NOMO-1 treated with DMSO at 0.1 percent for 48 hours (cell line): ENCODE measurements at regions not wholly inside any gene's neighbourhood (a gene's known extent, or its start where the extent isn't known, plus 50 kb on each side); places are given as distances from the start of the nearest gene placed in this dataset.

Experiments used
- DNase-seq: peaks from one replicate; lab custom pipeline; 2025; ENCODE audit not compliant: unreplicated experiment; lab: John Stamatoyannopoulos, UW

DNA sequence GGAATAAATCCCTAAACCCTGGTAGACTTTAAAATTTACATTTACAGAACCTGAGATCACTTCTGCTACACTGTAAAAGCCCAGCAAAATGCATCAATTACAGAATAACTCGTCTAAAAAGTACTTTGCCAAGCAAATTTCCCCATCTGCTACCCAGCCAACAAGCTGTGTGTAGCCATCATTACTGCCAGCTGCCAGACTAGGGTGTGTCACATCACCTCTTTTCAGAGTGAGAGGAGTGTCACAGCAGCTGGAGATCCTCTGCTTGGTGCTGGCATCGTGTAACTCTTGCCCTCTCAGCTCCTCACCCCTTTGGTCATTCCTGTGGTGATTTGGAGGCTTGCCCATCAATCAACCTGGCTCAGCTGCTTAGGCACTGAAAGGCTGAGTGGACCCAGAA lies 340.4 kb upstream of the MMADHC start:
- no peak for DNase-seq

DNA sequence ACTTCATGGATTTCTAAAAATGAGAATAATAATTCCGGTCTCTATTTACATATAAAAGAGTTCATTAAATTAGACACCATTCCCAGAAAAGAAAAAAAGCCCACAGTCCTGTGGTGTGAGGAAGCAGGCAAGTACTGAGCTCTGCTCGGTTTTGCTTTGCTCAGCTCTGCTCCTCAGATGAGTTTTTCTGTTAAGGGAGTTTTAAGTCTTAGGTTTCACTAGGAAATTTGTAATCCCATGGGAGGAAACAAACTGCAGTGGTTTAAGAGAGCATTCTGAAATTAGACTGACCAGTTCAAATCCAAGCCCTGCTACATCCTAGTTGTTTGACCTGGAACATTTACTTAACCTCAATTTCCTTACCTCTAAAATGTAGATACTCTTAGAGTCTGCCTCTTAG lies 338.6 kb upstream of the MMADHC start:
- DNase-seq: no peak

DNA sequence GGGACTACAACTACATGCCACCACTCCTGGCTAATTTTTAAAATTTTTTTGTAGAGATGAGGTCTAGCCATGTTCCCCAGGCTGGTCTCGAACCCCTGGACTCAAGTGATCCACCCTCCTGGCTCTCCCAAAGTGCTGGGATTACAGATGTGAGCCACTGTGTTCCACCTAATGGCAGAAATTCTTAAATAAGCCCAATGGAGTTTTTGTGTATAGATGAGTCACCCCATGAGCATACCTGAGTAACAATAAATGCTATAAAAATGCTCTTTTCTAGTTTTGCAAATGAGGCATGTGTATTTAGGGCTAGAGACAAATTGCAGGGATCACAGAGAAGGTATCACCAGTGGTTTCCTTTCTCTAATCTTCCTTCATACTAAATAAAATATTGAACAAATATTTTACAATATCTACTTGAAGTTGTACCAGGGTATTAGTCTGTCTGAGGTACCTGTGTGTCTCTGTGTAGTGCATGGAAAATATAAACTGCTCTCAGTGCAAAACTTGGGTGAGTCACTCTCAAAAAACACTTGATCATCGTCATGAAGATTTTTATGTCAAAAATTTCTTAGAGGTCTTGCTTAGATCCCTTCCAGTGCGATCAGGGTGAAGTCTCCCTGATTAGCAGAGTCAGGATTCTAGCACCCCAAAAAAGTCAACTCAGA lies 337.1 kb upstream of the MMADHC start:
- DNase-seq: no peak

DNA sequence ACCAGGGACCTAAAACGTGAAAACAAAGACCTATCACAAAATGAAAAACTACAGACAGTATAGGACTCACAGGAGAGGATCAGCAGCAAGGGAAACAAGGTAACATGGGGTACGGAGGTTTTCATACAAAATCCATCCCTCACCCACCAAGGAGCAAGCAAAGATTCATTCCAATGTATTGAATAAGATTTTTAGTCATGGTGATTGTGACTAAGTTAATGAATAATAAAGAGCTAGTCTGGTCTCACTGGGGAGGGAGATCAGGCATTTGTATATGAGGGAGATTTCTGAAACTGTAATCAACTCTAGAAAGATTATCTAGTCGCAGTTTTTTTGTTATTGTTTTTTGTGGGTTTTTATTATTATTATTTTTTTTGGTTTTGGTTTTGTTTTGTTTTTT lies 336.5 kb upstream of the MMADHC start:
- no peak for DNase-seq

DNA sequence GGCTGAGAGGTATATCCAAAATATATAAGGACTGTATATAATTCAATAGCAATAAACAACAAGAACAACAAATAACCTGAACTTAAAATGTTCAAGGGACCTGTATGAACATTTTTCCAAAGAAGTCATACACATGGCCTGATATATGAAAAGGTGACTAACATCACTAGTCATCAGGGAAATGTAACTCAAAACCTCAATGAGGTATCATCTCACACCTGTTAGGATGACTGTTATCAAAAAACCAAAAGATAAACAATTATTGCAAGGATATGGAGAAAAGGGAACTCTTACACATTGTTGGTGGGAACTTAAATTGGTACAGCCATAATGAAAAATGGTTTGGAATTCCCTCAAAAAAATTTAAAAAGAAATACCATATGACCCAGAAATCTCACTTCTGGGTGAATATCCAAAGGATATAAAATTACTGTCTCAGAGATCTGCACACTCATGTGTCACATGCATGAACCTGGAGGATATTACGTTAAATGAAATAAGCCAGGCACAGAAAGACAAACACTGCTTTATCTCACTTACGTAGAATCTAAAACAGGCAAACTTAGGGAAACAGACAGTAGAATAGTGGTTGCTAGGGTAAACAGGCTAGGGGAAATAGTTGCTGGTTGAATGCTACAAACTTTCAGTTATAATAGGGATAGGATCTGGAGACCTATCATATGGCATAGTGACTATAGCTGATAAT lies 334.5 kb upstream of the MMADHC start:
- DNase-seq: no peak

DNA sequence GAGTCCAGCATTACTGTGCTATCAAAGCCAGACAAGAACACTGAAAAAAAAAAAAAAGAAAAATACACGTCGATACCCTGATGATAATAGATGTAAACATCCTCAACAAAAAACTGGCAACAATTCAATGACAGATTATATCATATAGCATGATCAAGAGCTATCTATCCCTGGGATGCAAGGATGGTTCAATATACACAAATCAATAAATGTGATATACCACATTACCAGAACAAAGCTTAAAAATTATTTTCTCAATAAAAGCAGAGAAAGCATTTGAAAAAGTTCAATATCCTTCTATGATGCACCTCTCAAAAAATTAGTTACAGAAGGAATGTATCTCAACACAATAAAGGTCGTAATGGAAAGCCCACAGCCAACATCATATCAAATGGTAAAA lies 332.8 kb upstream of the MMADHC start:
- no peak for DNase-seq

DNA sequence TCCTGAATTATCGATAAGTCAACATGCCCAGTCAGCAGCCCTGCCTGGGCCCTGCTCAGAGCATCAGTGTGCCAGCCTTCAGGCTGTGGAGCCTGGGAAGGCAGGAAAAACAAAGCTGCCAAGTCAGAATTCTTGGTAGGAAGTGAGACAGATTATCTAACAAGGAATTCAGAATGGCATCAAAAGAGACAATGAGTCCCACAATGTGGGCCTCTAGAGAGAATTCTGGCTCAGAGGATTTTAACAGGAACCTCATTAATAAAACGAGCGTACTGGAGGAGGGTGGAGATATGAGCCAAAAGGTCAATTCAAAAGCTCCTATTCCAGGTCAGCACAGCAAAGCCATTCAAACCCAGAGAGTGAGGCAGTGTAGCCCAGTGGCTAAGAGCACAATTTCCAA lies 327.6 kb upstream of the MMADHC start:
- DNase-seq: no peak

DNA sequence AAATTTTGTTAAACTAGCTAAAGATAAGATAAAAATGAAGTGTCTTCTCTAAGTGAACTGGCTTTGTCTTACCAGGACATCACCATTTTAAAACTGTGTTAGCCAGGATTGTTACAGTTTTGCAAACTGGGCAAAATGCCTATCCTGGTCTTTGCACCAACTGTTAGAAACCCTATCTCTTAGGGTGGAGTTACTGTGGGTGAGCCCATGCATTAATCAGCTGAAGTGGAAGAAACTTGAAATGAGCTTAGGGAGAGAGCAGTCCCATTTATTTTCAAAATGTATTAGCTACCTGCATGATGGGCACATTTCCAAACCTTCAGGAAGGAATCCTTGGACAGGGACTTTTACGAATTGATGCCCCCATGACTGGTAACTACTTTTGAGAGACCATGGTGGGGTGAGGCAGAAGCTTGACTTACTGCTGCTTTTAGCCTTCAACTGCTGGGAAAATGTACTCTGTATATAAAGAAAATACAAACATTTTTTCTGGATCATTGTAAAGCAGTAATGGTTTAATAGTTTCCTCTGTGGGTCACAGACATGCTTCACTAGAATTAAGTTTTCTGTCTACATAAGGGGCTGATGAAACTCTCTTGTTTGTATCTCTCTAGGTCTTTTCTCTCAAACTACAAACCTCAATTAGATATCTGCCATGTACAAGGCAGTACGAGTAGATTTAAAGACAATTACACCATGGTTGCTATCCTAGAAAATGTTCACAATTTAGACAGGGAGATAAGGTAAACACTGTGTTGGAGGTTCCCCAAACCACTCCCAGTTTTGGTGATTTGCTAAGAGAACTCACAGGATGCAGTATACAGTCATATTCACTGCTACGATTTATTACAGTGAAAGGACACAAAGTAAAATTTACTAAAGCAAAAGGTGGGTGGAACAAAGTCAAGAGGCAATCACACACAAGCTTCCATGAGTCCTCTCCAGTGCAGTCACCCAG lies 321.4 kb upstream of the MMADHC start:
- no peak for DNase-seq

DNA sequence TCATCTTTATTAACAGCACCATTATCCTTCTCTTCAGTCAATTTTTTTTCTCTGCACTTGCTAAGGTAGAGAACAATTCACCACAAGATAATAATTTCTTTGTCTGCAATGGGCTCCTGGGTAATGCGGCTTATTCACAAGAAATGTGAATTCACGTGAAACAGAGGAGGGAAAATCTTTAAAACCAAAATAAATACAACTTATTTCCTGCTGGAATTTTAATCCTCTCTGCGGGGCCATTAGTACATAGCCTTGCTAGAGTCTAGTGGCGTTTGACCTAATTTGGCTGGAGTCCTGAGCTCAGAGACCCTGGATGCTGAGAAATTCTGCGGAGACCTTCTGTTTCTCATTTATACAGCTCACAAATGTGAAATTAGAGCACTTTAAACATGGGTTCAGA lies 319.3 kb upstream of the MMADHC start:
- no peak for DNase-seq

DNA sequence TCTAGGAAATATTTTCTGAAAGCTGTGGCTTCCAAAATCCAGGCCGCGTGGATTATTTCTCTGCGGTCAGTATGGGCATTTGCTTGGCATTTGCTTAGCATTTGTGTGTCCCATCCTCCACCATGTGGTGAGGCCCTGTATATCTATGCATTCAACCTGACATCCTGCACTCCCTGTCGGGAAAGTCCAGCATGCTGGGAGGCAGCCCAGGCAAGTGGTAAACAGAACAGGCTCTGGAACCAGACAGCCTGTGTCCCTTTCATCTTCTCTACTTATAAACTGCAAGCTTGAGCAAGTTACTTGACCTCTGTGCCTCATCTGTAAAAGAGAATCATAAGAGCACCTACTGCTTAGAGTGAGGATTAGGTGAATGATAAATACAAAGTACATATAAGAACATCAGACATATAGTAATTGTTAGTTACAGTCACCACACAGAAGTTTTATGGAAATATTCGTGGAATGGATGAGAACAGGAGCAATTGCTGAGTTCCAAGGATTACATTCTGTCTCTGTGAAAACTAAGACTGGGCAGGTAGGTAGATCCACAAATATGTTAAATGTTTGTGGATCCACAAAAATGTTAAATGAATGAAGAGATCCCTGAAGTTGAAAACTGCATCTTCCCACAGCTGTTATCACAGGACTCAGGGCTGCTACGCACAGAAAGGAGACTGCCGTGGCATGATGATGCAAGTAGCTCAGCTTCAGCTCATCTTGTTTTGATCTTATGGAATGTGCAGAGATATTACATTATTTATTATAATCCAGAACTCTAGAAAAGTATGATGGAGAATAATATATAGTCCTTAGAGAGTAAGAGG lies 317.0 kb upstream of the MMADHC start:
- DNase-seq: no peak

DNA sequence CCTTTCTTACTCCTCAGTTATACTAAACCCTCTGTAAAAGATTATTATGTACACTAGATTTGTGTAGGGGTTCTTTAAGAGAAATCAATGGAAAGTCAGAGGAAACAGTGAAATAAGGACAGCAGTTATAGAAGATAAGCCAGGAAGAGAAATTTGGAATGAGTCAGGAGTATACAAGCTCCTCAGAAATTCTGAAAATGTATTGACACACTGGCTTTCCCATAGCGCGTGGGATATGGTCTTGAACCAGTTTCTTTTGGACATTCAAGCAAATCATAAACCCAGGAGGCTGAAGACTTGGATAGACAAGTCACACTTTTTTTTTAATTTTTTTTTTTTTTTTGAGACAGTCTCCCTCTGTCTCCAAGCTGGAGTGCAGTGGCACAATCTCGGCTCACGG lies 316.1 kb upstream of the MMADHC start:
- no peak for DNase-seq

DNA sequence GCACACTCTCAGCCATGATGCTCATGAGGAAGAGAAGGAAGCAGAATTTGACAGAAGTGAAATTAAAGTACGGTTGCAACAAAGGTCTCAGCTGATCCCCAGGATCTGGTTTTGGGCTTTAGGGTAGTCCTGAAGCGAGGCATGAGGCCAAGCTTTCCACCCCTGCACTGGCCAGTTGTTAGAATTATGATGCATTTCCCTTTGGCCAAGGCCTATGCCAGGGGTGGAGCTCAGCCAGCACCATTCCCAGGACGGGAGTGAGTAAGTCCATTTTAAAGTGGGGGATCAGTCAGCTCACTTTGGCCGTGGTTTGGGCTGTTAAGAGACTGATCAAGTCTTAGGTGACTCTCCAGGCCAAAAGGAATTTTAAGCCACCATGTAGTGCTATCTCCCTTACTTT lies 314.5 kb upstream of the MMADHC start:
- DNase-seq: no peak

DNA sequence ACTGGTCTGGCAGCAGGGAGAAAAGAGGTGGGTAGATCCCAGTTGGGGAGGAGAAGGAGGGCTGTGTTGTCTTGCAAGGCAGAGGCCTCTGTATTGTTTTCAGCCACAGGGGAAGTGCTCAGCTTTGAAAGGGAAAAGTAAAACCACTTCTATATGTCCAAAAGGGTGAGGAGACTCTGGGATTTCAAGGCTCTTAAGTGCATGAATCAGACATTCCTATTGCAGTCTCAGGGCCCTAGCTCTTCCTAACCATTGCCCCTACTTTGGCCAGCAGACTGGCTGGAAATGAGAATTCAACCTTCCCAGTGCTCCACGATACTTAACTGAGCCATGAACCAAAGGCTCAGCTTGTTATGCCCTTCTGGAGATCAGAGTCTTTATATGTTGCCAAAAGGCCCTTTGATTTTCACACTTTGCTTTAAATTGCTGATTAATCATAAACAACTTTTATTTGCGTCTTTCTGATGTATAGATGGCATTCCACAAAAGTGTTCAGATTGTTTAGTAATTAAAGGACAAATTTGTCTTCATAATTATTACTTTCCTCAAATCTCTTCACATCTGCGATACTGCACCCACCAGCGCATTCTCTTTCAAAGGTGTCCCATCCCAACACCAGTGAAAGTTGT lies 313.8 kb upstream of the MMADHC start:
- no peak for DNase-seq

DNA sequence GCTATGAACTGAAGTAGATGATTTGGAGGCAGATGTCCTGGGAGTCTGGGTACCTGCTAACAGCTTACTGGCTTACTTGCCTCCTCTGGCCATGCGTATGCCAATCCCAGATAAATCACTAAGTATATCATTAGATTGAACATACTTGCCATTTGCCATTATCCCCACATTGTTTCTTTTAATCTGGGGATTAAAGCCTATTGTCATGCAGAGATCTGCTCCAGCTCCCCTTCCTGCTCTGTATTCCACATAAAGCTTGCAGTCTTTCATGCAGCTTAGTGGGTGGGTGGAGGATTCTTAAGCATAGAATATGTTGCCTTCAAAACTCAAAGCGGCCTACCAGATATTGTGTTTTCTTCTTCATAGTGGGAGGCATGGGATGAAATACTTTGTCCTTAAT lies 311.8 kb upstream of the MMADHC start:
- no peak for DNase-seq

DNA sequence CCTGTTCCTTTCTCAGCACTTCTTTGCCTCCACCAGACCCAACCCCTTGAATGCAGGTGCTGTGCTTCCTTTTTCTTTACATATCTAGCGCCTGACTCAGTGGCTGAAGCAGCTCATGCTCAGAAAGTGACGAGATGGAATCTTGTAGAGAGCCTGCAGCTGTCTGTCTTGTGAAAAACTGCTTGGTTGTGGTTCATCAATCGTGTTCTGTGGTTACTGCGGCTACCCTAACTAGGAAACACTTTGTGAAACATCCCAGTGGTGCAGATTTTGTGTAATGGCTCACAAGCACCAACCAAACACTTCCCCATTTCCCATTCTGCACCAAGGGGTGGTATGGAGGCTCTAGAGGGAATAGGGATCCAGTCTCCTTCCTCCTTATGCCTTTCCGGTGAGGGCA lies 307.2 kb upstream of the MMADHC start:
- peak; percentile 90 for DNase-seq

DNA sequence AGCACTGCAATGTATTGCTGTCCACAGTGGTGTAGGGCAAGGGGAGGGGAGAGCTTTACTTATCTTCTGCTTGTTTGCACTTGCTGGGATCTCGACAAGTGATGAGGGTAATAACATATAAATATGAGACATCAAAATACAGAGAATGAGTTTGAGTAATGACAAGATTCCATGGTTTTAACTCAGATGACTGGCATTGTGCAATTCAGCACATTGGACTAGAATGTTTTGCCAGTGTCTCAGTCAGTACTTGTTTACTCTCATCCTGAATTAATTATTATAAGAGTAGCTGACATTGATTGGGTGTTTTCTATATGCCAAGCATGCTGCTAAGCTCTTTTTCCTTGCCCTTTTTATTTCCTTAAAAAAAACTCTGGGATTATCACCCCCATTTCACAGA lies 306.7 kb upstream of the MMADHC start:
- no peak for DNase-seq

DNA sequence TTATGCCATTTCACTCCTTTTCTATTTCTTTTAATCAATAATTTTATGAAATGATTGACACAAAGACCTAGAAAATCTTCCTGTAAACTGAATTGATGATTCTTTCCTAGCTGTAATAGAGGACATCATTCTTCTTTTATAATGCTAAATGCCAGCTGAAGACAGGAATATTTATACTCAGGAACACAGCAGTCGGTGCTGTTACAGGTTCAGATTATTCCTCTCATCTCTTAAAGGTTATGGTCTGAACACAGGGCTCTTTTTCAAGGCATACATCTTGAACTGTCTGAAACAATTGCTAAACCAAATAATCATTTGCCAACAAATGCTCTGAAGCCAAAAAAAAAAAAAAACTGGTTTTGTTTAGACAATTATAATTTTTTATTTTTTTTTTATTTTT lies 305.0 kb upstream of the MMADHC start:
- DNase-seq: no peak

DNA sequence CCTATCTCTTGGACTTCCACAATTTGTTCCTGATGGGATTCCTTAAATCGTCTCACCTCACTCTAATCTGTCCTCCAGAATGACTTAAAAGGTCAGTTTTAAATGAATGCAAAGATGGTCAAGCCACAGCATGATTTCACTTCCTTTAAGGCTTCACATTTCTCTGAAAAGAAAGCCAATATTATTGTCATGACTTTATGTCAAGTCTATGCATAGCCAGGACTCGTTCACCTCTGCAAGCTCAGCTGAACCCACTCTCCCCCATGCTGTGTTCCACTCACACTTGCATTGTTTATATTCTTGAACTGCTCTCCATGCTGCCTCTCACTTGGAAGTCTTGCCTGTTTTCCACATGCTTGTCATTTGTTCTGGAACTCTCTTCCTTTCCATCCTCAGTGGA lies 298.4 kb upstream of the MMADHC start:
- DNase-seq: no peak

DNA sequence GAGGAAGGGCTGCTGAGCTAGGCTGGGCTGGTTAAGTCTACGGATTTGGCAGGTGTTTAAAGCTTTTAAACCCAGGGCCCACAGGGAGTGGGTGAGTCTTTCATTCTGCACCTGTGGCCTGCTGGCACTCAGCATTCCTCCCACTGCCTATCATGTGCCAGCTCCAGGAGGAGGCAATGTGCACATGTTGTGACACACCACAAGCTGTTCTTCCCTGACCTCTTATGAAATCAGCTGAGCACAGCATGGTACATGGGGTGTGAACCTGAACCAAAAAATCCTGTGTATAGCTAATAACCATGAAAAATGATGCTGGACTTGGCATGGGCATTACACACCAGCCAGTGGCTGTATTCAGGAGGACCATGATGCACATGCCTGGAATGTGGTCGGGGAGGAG lies 297.9 kb upstream of the MMADHC start:
- DNase-seq: no peak

DNA sequence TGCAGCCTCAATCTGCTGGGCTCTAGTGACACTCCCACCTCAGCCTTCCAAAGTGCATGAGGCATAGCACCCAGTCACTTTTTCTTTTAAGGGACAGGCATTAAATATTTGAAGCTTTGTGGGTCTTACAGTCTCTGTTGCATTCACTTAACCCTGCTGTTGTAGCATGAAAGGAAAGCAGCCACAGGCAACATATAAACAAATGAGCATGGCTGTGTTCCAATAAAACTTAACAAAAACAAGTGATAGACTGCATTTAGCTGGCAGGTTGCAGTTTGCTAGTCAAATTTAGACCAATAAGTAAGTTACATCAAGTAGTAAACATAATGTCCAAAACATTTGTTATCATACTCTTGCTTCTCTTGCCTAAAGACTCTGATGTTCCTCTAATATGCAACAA lies 297.3 kb upstream of the MMADHC start:
- DNase-seq: no peak

DNA sequence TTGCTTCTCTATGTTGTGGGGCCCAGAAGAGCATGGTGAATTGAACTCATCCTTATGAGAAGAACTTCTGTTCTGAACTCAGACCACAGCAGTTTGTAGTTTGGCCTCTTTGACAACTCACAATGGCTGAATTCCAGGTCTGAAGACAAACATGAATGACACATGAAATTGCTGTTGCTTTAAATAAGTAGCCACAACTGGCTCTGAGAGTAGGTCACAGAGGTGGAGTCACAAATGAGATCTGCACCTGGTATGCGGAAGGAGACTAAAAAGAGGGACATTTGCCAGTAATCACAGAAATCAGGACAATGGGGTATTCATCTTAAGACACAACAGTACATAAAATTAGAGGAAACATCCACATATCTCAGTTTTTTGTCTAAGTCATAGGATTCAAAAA lies 290.3 kb upstream of the MMADHC start:
- DNase-seq: no peak
